ENCODE measurements at regions not wholly inside any gene's neighbourhood (a gene's known extent, or its start where the extent isn't known, plus 50 kb on each side); places are given as distances from the start of the nearest gene placed in this dataset.

DNA sequence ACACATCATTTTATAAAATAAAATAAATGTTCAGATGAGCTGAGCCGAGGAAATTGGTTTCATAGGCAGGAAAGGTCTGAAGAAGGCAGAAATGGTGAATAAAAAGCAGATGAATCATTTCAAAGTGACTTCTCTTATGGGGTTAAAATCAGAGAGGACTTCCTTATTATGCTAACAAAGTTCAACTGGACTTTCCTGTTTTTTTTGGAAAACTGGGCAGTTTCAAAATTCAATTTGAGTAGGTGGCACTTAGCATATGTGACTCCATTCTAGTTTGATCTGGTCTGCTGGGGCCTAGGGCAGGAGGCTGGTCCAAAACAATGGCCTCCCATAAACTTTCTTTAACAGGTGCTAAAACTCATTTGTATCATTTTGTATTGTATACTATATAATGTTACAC lies 1794.9 kb upstream of the TENM3 start:
- H3K79me1 ChIP-seq (replicated peaks; ENCODE audit: low read length, poor library complexity, severe bottlenecking), result no peaks in the 10 kb centered on the region
- no peaks in the 10 kb centered on the region for H3K4me1 ChIP-seq (ENCODE audit: control insufficient read depth, insufficient read depth, low read depth, low read length)
- no peak overlapping the region for H2AK5ac ChIP-seq (ENCODE audit: low read length, severe bottlenecking)
- WGBS, result 65% methylated on average over 1 of the region's 1 CpG
- H2BK12ac ChIP-seq (ENCODE audit: low read length in 2 of 2), result no peak overlapping the region
- H2BK15ac ChIP-seq (ENCODE audit: low read depth, poor library complexity, severe bottlenecking), result no peak overlapping the region
- no peak overlapping the region for H4K8ac ChIP-seq (ENCODE audit: low read length)
- no peaks in the 10 kb centered on the region for H3K36me3 ChIP-seq (ENCODE audit: control insufficient read depth in 1 of 2, insufficient read depth in 2 of 2, low read depth in 1 of 2, low read length in 2 of 2)
- no peak for DNase-seq
- H3K4ac ChIP-seq (ENCODE audit: low read depth in 1 of 2, low read length in 2 of 2), result no peak overlapping the region
- no peaks in the 10 kb centered on the region for H3K9me3 ChIP-seq (ENCODE audit: control insufficient read depth, low read length)
- H3K4me2 ChIP-seq (ENCODE audit: low read length, poor library complexity, severe bottlenecking), result no peak overlapping the region
- no peaks in the 10 kb centered on the region for H3K27me3 ChIP-seq (ENCODE audit: control insufficient read depth in 1 of 2, insufficient read depth in 1 of 2, low read length in 2 of 2)
- H3K27ac ChIP-seq (ENCODE audit: low read length, poor library complexity, severe bottlenecking), result no peak overlapping the region
- no peak overlapping the region for H3K23ac ChIP-seq (ENCODE audit: low read length in 2 of 2)
- H3K14ac ChIP-seq (ENCODE audit: low read length in 2 of 2), result no peak overlapping the region
- H2AFZ ChIP-seq (ENCODE audit: low read depth, low read length), result no peak overlapping the region
- no peak overlapping the region for H3K4me3 ChIP-seq (ENCODE audit: insufficient read depth in 1 of 2, low read depth in 1 of 2, low read length in 2 of 2)
- no peak overlapping the region for H2BK120ac ChIP-seq (ENCODE audit: low read depth, low read length)
- no peak overlapping the region for H3K9ac ChIP-seq (ENCODE audit: low read length)
- no peak overlapping the region for H2BK5ac ChIP-seq (ENCODE audit: low read depth, low read length, poor library complexity, severe bottlenecking)
- no peak overlapping the region for H3K18ac ChIP-seq (ENCODE audit: low read depth in 1 of 2, low read length in 2 of 2)
- no peak overlapping the region for H4K91ac ChIP-seq (ENCODE audit: low read length)

DNA sequence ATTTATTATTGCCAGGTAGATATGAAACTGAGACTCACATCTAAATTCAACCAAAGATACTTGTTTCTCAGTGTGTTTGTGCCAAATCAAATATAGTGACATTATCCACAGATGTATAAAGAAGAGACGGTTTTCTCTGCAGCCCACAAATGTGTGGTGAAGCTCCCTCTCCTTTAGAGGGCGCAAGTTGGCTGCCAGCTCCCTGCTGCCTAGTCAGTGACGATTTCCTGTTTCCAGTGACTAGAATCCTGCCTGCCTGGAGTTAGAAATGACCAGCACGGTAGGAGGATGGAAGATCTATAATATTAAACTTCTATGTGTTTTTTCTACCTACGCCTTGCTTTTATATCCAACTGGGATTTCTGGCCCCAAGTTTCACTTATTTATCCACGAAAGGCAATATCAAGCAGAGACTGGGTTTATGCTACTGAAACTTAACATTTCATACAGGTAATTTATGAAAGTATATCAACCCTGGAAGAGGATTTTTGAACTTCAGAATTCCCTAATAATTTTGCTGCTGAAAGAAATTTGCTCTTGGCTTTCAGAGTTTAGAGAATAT lies 1793.7 kb upstream of the TENM3 start:
- Histone ChIP-seq H2AFZ (ENCODE audit: low read depth, low read length) (no peak overlapping the region), H4K8ac (ENCODE audit: low read length) (no peak overlapping the region), H2BK15ac (ENCODE audit: low read depth, poor library complexity, severe bottlenecking) (no peak overlapping the region), H3K18ac (ENCODE audit: low read depth in 1 of 2, low read length in 2 of 2) (no peak overlapping the region), H3K4me2 (ENCODE audit: low read length, poor library complexity, severe bottlenecking) (no peak overlapping the region), H4K91ac (ENCODE audit: low read length) (no peak overlapping the region), H3K9ac (ENCODE audit: low read length) (peak overlapping the region; percentile 35), H3K79me1 (replicated peaks; ENCODE audit: low read length, poor library complexity, severe bottlenecking) (no peaks in the 10 kb centered on the region), H3K23ac (ENCODE audit: low read length in 2 of 2) (no peak overlapping the region), H2BK12ac (ENCODE audit: low read length in 2 of 2) (no peak overlapping the region), H3K4me1 (ENCODE audit: control insufficient read depth, insufficient read depth, low read depth, low read length) (no peaks in the 10 kb centered on the region), H3K4me3 (ENCODE audit: insufficient read depth in 1 of 2, low read depth in 1 of 2, low read length in 2 of 2) (no peak overlapping the region), H2AK5ac (ENCODE audit: low read length, severe bottlenecking) (no peak overlapping the region), H3K9me3 (ENCODE audit: control insufficient read depth, low read length) (no peaks in the 10 kb centered on the region), H3K36me3 (ENCODE audit: control insufficient read depth in 1 of 2, insufficient read depth in 2 of 2, low read depth in 1 of 2, low read length in 2 of 2) (no peaks in the 10 kb centered on the region), H2BK5ac (ENCODE audit: low read depth, low read length, poor library complexity, severe bottlenecking) (no peak overlapping the region), H3K27me3 (ENCODE audit: control insufficient read depth in 1 of 2, insufficient read depth in 1 of 2, low read length in 2 of 2) (no peaks in the 10 kb centered on the region), H3K14ac (ENCODE audit: low read length in 2 of 2) (no peak overlapping the region), H3K4ac (ENCODE audit: low read depth in 1 of 2, low read length in 2 of 2) (no peak overlapping the region), H3K27ac (ENCODE audit: low read length, poor library complexity, severe bottlenecking) (no peak overlapping the region), H2BK120ac (ENCODE audit: low read depth, low read length) (no peak overlapping the region)
- DNase-seq, result peak; percentile 24
- WGBS, result 23% methylated on average over 3 of the region's 6 CpGs

DNA sequence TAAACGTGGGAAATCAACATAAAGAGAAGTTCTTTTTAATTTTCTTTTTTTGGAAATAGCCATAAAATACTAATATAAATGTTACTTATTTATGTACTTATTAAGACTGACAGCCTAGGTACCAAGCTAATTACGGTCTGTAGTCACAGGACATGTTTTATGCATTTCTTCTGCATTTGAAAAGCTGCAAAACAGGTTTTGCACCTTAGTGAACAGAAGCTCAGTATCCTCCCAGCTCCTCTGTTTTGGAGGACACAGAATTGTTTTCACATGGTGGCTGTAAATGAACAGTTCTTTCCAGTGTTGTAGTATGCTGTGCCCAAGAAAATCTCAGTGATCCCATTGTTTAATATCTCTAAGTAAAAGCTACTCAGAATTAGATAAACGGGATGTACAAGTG lies 1788.0 kb upstream of the TENM3 start:
- 73% methylated on average over 1 of the region's 3 CpGs for whole genome bisulfite sequencing
- Histone ChIP-seq H2BK5ac (ENCODE audit: low read depth, low read length, poor library complexity, severe bottlenecking) (no peak overlapping the region), H3K4me2 (ENCODE audit: low read length, poor library complexity, severe bottlenecking) (no peak overlapping the region), H3K4ac (ENCODE audit: low read depth in 1 of 2, low read length in 2 of 2) (no peak overlapping the region), H2BK120ac (ENCODE audit: low read depth, low read length) (no peak overlapping the region), H2AK5ac (ENCODE audit: low read length, severe bottlenecking) (no peak overlapping the region), H3K23ac (ENCODE audit: low read length in 2 of 2) (no peak overlapping the region), H3K79me1 (replicated peaks; ENCODE audit: low read length, poor library complexity, severe bottlenecking) (no peaks in the 10 kb centered on the region), H3K9ac (ENCODE audit: low read length) (no peak overlapping the region), H3K27ac (ENCODE audit: low read length, poor library complexity, severe bottlenecking) (no peak overlapping the region), H3K4me3 (ENCODE audit: insufficient read depth in 1 of 2, low read depth in 1 of 2, low read length in 2 of 2) (no peak overlapping the region), H2AFZ (ENCODE audit: low read depth, low read length) (no peak overlapping the region), H3K4me1 (ENCODE audit: control insufficient read depth, insufficient read depth, low read depth, low read length) (no peaks in the 10 kb centered on the region), H3K9me3 (ENCODE audit: control insufficient read depth, low read length) (no peaks in the 10 kb centered on the region), H3K14ac (ENCODE audit: low read length in 2 of 2) (no peak overlapping the region), H4K91ac (ENCODE audit: low read length) (no peak overlapping the region), H3K36me3 (ENCODE audit: control insufficient read depth in 1 of 2, insufficient read depth in 2 of 2, low read depth in 1 of 2, low read length in 2 of 2) (no peaks in the 10 kb centered on the region), H2BK15ac (ENCODE audit: low read depth, poor library complexity, severe bottlenecking) (no peak overlapping the region), H4K8ac (ENCODE audit: low read length) (no peak overlapping the region), H3K27me3 (ENCODE audit: control insufficient read depth in 1 of 2, insufficient read depth in 1 of 2, low read length in 2 of 2) (no peaks in the 10 kb centered on the region), H2BK12ac (ENCODE audit: low read length in 2 of 2) (no peak overlapping the region), H3K18ac (ENCODE audit: low read depth in 1 of 2, low read length in 2 of 2) (no peak overlapping the region)
- no peak for DNase-seq

DNA sequence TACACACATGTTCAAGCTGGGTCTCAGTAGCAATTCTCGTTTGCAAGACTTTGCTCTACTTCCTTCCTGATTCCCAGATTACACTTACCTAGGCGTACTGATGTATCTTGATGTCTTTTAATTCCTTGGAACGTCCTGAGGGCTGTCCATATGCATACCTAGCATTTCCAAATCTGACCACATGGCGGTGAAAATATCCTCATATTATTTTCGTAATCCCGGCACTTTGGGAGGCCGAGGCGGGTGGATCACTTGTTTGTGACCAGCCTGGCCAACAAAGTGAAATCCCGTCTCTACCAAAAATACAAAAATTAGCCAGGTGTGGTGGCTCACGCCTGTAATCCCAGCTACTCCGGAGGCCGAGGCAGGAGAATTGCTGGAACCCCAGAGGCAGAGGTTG lies 1786.3 kb upstream of the TENM3 start:
- Histone ChIP-seq H3K4me2 (ENCODE audit: low read length, poor library complexity, severe bottlenecking) (no peak overlapping the region), H3K9ac (ENCODE audit: low read length) (no peak overlapping the region), H4K91ac (ENCODE audit: low read length) (no peak overlapping the region), H3K79me1 (replicated peaks; ENCODE audit: low read length, poor library complexity, severe bottlenecking) (no peaks in the 10 kb centered on the region), H3K4ac (ENCODE audit: low read depth in 1 of 2, low read length in 2 of 2) (no peak overlapping the region), H3K18ac (ENCODE audit: low read depth in 1 of 2, low read length in 2 of 2) (no peak overlapping the region), H3K9me3 (ENCODE audit: control insufficient read depth, low read length) (no peaks in the 10 kb centered on the region), H4K8ac (ENCODE audit: low read length) (no peak overlapping the region), H3K36me3 (ENCODE audit: control insufficient read depth in 1 of 2, insufficient read depth in 2 of 2, low read depth in 1 of 2, low read length in 2 of 2) (no peaks in the 10 kb centered on the region), H2AK5ac (ENCODE audit: low read length, severe bottlenecking) (no peak overlapping the region), H3K4me3 (ENCODE audit: insufficient read depth in 1 of 2, low read depth in 1 of 2, low read length in 2 of 2) (no peak overlapping the region), H2BK5ac (ENCODE audit: low read depth, low read length, poor library complexity, severe bottlenecking) (no peak overlapping the region), H2BK12ac (ENCODE audit: low read length in 2 of 2) (no peak overlapping the region), H2BK120ac (ENCODE audit: low read depth, low read length) (no peak overlapping the region), H3K14ac (ENCODE audit: low read length in 2 of 2) (no peak overlapping the region), H2BK15ac (ENCODE audit: low read depth, poor library complexity, severe bottlenecking) (no peak overlapping the region), H2AFZ (ENCODE audit: low read depth, low read length) (no peak overlapping the region), H3K27me3 (ENCODE audit: control insufficient read depth in 1 of 2, insufficient read depth in 1 of 2, low read length in 2 of 2) (no peaks in the 10 kb centered on the region), H3K4me1 (ENCODE audit: control insufficient read depth, insufficient read depth, low read depth, low read length) (no peaks in the 10 kb centered on the region), H3K23ac (ENCODE audit: low read length in 2 of 2) (no peak overlapping the region), H3K27ac (ENCODE audit: low read length, poor library complexity, severe bottlenecking) (no peak overlapping the region)
- no peak for DNase-seq
- 94% methylated on average over 12 of the region's 12 CpGs for WGBS

Measured in mesenchymal stem cell (in vitro differentiated cells and primary cell).